Stimulated activated CD4-positive, alpha-beta T cell treated with anti-CD3 and anti-CD28 coated beads, TNF-alpha, amount 100 ng/mL, for 48 hours (primary cell): ENCODE measurements at regions not wholly inside any gene's neighbourhood (a gene's known extent, or its start where the extent isn't known, plus 50 kb on each side); places are given as distances from the start of the nearest gene placed in this dataset.

Source experiments
- DNase-seq, 3 donors: peaks; one replicate each; pipeline ENCODE4 v3.0.0-alpha.2; 2020; ENCODE audit warnings: low read depth in 3 of 3

DNA sequence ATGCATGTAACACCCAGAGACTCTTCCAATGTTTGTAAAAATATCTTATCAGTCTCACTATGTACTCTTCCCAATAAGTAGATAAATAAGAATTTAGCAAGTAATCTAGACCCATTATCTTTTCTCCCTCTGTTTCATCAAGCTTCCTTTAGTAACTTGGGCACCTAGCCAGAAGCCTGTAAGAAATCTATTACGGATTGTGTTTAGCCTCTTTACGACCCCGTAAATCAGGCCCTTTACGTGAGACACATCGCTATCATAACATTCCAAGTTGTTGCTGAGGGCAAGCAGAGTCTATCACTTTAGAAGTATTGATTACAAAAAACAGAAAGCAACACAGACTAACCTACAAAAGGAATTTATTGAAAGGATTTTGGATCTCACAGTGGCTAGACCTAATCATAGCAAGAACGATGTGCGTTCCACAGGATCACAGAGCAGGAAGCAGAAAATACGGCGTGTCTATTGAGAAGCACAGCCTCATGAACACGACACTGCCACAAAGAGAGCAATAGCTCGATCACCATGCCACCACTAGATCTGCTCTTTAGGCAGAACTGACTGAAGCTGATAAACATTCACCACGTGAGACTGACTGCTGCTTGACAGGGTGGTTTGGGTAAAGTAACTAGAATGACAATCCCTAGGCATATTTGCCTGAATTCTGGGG is 922.1 kb downstream of the AMY1C start:
- no peak for DNase-seq

GRCh38 chr1:104699433-104699832 is 949.7 kb downstream of the AMY1C start:
- DNase-seq = no peak

- no peak for DNase-seq
These were observed 953.0 kb downstream of the AMY1C start for GRCh38 chr1:104702731-104703130.

DNA sequence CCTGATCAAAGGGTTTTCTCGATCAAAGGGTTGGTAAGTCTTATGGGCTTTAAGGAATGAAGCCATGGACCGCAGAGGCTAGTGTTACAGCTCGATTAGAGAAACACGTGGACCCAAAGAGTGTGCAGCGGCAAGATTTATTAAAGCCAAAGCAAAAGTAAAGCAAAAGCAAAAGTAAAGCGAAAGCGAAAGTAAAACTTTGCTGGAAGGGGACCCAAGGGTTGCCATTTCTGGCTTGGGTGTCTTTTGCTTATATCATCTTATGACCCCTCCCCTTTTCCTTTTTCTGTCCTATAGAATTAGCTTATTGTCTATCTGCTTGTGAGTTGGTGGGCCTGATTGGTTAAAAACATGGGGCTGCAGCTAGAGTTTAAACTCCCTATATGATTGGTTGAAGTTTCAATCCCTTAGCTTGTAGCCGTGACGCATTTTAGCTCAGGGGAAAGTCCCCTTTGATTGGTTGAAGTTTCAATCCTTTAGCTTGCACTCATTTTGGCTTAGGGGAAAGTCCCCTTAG is 957.0 kb downstream of the AMY1C start:
- no peak for DNase-seq

DNA sequence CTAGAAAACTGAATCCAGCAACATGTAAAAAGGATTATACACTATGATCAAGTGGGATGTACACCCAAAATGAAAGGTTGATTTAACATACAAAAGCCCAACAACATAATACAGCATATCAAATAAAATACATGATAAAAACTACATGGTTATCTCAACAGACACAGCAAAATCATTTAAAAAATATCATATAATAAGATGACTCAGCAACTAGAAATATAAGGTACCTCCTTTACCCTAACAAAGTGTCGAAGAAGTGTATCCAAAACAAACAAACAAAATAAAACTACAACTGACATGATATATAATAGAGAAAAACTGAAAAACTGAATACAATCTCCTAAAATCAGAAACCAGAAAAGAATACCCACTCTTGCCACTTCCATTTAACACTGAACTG is 969.1 kb downstream of the AMY1C start:
- DNase-seq = no peak

GRCh38 chr1:104720741-104721140 is 971.0 kb downstream of the AMY1C start:
- DNase-seq = no peak

DNA sequence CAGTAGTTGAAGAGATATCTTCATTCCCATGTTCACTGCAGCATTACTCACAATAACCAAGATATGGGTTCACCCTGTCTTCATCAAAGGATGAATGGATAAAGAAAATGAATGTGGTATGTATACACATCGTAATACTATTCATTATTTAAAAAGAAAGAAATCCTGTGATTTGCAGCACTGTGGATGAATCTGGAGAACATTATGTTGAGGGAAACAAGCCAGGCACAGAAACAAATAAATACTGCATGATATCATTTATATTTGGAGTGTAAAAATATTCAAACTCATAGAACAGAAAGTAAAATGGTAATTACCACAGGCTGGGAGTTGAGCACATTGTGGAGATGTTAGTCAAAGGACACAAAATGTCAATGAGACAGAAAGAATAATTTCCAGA is 977.2 kb downstream of the AMY1C start:
- DNase-seq = no peak

DNA sequence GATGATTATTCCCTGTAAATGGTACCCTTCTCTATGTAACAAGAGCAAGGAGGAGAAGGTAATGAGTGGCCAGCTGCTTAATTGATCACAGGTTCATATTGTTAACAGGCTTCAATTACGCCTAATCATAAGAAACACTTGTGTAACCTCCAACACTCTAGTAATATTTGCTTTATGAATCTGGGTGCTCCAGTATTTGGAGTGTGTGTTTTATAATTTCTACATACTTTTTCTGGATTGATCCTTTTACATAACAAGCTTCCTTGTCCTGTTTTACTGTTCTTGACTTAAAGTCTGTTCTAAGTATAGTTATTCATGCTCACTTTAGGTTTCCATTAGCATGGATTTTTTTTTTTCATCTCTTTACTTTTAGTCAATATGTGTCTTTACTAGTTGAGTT is 984.2 kb downstream of the AMY1C start:
- no peak for DNase-seq

GRCh38 chr1:104745875-104746274 is 996.2 kb downstream of the AMY1C start:
- no peak for DNase-seq

DNA sequence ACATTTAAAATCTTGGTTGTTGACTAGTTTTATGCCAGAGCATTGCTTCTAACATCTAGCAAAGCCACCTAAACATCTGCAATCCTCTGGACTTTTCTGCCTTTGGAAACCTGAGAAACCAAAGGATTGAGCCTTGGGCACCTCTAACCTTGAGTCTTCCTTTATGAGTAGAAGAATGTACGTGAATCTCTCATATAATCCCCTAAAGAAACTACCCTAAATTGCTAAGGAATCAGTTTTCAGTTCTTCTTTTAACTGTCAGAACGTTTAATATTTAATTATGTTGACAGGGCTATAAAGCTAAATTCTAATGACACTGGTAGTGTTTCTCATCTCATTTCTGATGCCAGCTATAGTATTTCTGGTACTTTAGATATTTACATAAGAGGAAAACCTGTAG is 997.3 kb downstream of the AMY1C start:
- no peak for DNase-seq

GRCh38 chr1:104760017-104760416 is 1010.3 kb downstream of the AMY1C start:
- no peak for DNase-seq

DNA sequence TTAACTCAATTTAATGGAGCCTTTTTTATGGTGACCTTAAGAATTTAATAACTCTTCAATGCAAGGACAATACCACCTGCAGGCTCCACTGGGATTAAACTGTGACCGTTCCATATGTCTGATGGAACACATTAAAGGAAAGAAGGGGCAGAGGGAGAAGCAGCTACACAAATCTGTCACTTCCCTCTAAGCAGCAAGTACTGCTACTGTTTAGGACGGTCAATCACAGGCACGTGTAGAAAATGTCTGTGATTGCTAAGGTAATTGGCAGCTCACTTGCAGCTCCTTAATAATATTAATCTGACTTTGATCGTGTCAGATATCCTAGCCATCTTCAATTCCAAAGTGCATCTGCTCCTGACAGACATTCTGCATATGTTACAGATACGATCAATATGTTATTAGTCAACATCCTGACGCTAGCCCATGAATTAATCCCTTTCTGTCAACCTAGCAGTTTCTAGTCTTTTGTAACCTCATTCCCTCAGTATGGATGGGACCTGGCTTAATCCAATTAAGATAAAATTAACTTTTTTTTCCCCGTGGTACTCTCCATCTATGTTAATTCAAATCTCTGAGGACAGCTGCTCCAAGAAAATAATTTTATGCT is 1012.4 kb downstream of the AMY1C start:
- no peak for DNase-seq

DNA sequence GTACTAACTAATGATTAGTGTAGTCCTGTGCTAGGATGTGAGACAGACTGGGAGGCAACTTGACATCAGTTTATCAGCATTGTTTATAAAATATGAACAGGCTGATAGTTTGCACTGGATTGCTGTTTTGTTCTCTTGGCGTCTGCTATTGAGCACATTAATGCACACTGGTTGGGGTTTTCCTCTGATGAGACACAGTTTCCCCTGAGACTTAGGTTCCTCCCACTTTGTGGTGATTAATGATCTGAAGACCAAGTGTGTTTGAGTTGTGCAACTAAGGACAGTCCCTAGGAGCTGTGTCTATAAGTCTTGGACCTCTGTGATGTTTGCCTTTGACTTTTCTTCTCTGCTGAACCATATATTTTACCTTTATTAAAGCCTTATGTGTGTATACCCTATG is 1015.4 kb downstream of the AMY1C start:
- no peak for DNase-seq

- DNase-seq = no peak
These were observed 1018.8 kb downstream of the AMY1C start for GRCh38 chr1:104768466-104768865.

DNA sequence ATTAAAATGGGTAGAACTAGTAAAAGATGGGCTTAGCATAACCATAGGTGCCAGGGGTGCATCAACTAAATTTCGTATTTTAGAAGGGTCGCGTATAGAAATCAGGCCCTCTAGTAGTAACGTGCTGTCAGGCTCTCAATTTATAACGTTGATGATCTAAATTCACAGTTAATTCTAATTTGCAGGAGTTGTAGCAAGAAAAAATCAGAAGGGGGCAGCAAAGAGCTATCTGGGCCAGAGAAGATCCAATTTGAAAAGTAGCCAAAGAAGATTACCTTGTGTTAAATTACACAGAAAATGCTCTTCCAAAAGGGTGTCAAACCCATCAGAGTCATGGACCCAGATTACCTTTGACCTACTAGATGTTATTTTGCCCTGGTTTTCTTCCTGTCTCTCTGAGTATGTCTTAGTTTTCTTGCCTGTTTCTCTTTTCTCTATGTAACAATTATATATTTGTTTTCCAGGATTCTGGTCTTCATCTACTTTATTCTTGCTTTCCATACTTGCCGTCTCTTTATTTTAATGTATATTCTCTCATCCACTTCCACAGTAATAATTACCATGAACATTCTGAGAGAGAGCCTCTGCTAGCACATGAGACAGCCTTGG is 1030.9 kb downstream of the AMY1C start:
- DNase-seq = no peak

- DNase-seq = no peak
These were observed 1036.0 kb downstream of the AMY1C start for GRCh38 chr1:104785575-104786187.

GRCh38 chr1:104787866-104788510 is 1038.3 kb downstream of the AMY1C start:
- DNase-seq = no peak

DNA sequence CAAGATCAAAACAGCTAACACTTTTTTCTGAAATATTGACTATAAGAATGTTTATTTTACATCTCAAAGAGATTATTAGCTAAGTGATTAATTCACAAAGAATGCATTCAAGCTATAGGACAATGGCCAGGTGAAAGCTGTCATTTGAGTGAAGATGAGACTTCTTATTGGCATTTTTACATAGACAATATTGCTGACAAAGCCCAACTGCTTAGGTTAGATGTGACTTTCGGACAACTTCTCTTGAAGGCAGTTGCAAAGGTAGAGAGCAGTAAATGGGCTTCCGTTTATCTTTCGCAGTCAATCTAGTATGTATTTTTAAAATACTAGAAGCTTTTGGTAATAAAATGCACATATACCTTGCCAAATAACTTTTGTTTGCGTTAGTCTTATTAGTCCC is 1041.3 kb downstream of the AMY1C start:
- DNase-seq = no peak

DNA sequence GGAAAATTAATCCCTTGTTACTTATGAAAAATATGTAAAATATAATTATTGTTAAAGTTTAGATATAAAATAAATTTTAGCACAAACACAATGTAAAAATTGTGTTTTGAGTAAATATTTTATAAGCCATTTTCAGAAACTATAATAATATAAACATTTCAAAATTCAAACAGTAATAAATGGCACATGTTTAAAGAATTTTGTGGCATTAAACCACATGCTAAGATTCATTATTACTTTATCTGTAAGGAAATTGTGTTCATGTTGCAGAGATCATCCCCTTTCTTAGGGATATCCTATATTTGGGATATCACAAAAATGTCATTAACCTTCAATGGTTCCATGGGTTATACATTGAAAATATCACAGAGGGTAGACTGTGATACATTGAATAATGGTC is 1044.3 kb downstream of the AMY1C start:
- DNase-seq = no peak

DNA sequence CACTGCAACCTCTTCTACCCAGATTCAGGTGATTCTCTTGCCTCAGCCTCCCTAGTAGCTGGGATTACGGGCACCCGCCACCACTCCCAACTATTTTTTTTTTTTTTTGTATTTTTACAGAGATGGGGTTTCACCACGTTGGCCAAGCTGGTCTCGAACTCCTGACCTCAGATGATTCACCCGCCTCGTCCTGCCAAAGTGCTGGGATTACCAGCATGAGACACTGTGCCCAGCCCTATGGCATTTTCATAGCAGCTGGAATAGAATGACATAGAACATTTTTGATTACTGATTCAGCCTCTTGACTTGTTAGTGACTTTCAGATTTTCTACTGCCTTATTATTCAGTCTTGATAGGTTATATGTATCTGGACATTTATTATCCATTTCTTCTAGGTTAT is 1046.2 kb downstream of the AMY1C start:
- DNase-seq = no peak

GRCh38 chr1:104797982-104798381 is 1048.3 kb downstream of the AMY1C start:
- no peak for DNase-seq

DNA sequence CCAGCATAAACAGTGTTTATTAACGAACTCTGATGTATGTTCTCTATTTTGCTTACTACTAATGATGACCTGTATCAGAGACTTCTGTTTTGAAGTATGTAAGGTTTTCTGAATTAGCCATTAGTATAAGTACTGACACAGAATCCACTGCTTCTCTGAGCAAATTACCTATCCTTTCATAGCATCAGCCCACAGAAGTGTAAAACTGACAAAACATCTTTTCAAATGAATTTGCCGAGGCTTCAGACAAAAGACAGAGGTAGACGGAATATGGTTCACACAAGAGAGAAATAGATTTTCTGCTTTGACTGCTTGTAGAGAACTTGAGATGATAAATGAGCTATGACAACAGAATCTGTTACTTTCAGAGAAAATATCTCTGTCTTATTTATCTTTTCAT is 1051.6 kb downstream of the AMY1C start:
- DNase-seq = no peak
